NCI-H2029 treated with DMSO at 0.1 percent for 48 hours (cell line): ENCODE measurements at regions not wholly inside any gene's neighbourhood (a gene's known extent, or its start where the extent isn't known, plus 50 kb on each side); places are given as distances from the start of the nearest gene placed in this dataset.

Experiments
- DNase-seq: peaks from one replicate; lab custom pipeline; 2025; lab: John Stamatoyannopoulos, UW

DNA sequence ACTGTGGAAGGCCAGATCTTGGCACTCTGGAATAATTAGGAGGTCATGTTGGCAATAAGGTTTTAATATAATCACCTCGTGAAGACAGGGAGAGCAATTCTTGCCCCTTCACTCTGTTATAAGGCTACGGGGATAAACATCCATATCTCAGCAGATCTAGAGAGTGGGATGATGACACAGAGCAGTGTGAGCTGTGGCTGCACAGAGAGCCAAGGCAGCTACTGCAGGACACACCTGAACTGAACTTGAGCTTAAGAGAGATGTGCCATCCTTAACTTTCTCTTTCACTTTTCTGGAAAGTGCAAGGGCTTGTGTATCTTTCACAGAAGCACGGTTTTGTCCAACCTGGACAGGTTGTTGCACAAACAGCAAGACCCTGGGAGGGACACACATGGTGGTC, 174.7 kb downstream of the GATA3 start:
- DNase-seq, result no peak

DNA sequence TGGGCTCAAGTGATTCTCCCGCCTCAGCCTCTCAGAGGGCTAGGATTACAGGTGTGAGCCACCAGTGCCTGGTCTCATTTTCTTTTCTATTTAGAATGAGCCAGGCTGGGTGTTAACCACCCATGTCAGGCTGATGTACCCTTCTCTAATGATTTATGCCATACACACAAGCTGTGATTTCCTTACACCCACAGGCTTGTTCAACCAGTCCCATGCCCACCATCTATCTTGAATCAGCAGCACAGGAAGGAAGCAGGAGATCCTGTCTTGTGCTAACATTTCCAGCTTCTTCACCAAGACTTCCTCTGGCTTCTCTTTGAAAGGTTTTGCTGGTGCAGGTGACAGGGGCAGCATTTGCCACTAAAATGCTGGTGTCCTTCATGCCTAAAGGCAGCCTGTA, 176.4 kb downstream of the GATA3 start:
- DNase-seq, result no peak

DNA sequence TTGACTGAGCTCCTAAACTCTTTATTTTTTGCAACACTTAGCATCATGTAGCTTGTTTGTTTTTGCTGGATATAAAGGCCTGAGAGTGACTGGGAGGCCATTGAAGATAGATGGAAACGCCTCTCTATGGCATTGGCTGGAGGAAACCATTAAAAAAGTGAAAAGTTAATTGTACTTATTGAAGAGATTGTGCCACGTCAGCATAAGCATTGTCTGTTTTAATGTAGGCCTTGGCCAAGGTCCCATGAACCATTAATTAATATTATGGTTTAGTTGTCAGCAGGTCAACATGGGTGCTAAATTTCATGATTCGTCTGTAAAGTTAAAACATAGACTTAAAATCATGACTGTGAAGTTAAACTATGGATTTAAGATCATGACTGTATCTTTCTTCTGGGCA, 178.6 kb downstream of the GATA3 start:
- no peak for DNase-seq

DNA sequence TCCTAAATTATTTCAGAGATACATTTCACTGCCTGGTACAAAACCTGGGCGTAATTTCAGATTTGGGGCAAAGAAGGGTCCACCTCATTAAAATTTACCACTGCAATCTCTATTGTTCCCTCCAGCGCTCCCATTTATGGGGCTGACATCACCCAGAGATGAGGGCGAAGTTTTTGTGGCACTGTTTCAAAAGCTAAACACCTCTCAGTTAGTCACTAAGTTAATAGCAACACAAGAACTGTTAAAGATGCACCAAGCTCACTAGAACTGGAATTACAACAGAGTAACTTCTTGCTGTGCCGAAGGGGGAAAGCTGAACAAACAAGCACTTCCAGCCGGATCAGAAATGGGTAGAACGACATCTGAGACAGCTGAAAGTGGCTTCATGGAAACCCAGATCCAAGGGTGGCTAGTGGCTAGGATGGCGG, 179.4 kb downstream of the GATA3 start:
- DNase-seq, result no peak

DNA sequence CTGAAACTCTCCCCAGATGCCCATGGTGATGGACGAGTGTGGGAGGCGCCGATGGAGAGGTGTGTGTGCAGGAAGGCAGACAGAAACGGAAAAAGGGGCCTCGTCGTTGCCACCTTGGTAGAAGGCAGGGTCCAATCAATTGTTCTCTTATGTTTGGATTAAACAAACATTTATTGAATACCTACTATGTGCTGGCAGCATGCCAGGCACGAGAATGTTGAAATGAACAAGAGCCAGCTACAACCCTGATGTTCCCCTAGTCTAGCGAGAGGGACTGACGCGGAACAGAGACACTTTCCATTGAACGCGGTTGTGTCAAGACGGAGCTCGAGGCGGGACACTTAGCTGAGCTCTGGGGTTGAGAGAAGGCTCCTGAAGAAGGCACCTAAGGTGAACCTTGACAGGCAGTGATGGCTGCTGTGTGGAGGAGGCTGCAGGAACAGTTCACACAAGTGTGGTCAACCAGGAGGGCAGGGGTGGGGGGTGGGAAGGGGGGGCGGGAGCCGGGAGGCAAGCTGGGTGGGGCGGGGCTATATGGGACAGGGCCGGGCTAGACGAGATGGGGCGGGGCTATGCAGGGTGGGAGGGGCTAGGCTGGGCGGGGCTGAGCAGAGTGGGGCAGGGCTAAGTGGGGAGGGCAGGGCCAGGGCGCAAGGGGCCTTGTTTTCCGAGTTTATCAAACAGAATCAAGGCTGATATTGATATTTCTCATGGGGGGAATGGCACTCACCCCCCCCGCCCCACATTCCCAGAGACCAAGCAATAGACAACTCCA, 181.0 kb downstream of the GATA3 start:
- DNase-seq, result no peak

DNA sequence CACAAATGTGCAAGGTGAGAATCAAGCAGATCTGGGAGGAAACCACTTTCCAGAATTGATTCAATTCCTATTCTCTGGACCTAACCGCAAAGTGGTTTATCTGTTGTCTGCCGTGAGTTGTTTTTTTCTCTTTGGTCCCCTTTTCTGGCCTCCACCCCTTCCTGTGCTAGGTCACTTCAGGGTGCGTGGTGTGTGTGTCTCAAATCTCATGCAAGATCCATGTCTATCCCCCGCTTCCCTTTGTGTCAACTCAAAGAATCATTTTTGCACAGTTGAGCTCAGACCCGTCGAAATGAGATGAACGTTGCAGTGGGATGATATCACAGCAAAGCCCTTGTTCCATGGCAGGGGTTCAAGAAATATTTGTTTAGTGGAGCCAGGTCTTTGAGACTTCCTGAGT, 184.5 kb downstream of the GATA3 start:
- no peak for DNase-seq

DNA sequence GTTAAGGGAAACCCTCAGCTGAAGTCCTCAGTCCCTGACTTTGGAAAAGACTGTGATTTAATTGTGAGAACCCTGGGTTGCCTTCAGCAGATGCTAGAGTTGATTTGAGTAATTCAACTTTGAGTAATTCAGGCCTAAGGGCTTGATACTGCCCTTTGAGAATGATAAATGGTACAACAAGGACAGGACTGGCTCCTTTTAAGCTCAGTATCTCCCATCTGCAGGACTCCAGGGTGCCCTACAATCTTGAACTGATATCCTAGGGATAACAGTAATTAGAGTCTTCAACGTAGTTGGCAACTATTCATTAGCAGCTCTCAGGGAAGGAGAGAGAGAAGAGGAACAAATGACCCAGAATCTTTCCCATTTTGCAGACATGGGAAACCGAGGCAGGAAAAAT, 186.4 kb downstream of the GATA3 start:
- DNase-seq, result no peak

DNA sequence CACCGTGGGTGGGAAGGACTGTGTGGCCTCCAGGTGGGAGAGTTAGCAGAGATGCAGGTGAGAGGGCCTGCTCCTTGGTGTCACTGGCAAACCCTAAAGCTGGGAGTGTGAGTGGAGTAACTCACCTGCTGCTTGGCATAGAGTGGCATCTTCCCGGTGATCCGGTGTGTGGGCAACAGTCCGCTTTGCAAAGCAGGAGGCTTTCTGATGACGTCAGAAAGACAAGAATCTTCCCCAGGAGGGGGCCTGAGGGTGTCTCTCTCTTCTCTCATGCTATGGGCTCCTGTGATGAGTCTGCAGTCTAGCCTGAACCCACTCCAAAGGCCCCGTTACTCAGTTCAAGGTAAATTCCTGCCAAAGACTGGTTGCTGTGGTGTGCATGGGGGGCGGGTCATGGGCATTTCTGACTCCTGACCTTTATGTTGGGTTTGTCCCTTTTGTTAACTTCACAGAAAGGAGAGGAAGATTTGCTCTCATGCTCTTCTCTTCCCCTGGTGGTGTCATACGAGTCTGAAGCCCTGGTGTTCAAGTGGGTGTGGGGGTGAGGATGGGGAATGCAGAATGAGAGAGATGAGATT, 187.9 kb downstream of the GATA3 start:
- no peak for DNase-seq

DNA sequence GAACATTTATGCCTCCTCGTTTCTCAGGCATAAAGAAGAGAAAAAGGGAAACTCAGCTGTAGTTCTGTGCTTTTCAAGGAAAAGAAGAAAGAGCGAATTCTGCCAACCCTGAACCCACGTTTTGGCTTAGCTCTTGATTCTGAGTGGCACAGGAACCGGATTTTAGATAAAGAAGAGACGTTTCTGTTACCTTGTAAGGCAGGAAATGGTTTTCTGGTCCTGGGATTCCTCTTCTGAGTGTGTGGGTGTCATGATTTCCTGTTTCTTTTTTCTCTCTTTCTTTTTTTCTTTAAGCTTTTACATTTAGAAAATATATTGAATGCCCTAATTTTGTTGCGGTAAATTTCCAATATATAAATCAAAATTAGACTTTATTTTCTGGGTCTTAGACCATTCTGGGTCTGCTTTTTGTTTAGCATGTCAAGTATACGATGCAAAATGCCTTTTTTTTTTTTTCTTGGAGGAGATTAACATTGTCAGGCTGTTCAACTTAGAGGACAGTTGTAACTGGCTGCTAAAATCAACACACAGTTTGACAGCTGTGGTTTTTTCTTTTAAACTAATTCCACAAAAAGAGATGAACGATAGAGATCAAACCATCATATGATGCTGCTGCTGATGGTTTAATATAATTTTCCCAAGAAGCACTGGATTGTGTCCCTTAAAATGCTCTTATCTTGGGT, 190.8 kb downstream of the GATA3 start:
- no peak for DNase-seq

DNA sequence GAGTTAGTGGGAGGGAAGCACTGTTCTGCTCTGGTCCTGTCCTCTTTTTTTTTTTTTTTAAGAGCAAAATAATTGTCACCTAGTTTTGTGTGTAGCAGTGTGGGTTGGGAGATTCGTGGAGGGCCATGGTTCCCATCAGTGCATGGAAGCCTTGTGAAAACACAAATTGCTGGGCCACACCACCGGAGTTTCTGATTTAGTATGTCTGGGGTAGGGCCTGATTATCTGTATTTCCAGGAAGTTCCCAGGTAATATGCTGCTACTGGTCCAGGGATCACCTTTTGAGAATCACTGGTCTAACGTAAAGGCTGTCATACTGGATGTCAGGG, 191.3 kb downstream of the GATA3 start:
- DNase-seq, result no peak

DNA sequence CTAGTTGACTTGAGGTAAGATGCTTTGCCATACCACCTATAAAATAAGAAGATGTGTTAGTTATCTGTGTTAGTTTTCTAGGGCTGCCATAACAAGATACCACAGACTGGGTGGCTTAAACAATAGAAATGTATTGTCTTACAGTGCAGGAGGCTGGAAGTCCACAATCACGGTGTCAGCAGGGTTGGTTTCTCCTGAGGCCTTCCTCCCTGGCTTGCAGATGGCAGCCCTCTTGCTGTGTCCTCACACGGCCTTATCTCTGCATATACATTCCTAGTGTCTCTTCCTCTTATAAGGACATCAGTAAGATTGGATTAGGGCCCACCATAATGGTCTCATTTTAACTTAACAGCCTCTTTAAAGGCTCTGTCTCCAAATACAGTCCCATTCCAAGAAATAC, 192.1 kb downstream of the GATA3 start:
- no peak for DNase-seq

DNA sequence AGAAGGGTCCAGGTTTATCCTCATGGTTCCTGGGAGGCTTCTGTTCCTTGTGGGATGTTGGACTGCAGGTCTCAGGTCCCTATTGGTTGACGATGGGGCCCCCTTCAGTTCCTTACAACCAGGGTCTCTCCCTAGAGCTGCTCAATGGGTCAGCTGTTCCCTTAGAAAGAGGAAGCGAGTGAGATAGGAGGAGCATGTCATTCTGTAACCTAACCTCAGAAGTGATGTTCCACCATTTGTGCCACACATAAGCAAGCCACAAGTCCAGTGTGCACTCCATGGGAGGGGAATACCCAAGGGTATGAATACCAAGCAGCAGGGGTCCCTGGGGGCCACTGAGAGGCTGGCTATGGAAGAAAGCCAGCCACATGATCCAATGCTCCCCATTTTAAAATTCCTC, 192.7 kb downstream of the GATA3 start:
- DNase-seq, result no peak

DNA sequence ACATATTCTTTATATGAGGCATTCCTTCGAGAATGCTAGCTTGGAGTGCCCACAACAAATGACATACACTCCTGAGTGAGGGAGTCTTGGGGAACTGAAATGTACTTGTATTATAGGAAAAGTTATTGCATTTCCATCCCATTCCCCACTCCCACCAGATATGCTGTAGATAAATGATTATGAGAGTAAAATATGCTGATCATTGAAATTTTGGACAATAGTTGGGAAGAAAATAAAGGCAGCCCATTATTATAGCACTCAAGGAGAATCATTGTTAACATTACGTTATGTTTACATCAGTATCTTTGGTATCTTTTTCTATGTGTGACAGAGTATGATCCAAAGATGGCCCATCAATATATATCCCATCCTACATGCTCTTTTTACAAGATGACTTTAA, 194.4 kb downstream of the GATA3 start:
- no peak for DNase-seq

DNA sequence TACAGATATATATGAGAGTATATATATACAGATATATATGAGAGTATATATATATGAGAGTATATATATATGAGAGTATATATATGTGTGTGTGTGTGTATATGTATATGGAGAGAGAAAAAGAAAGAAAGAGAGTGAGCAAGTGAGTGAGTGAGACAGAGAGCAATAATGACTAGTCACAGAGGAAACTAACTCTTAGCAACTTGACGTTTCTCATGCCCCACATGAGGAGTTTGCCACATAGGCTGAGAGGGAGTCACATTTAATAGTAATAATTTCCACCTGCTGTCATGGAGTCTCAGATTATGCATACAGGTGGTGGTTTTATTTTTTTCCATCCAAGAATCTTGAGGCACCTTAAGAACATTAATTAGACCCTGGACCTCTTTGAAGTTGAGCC, 199.9 kb downstream of the GATA3 start:
- no peak for DNase-seq

DNA sequence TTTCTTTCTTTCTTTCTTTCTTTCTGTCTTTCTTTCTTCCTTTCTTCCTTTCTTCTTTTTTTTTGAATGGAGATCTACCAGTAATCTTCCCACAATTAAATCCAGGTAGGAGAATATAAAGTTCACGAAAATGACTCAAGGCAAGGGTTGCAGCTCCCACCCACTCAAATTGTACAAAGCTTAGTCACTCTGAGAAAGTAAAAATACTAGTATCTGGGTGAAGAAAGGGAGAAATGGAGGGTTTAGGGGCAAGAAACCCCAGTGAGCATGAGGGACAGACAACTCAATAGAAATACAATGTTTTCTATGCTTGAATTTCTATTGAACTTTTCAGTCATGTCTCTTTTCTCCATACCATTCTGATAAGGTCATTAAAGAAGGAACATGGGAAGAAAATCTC, 200.8 kb downstream of the GATA3 start:
- DNase-seq, result no peak

DNA sequence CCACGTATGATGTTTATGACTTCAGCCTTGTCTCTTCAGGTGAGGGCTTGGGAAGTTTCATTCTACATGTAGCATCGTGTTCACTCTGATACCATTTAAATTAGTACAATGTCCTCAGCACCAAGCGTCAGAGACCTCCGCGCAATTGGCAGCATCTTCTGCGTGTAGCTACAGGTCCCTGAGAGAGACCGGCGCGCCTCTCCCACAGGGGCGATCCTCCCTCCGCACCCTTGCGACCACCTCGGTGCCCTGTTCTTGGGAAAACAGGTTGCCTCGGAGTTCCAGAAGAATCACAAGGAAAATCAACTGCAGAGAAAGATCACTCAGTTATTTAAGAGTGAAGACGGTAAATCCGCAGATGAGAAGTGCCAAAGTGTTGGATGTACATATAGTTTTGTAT, 206.2 kb downstream of the GATA3 start:
- no peak for DNase-seq

DNA sequence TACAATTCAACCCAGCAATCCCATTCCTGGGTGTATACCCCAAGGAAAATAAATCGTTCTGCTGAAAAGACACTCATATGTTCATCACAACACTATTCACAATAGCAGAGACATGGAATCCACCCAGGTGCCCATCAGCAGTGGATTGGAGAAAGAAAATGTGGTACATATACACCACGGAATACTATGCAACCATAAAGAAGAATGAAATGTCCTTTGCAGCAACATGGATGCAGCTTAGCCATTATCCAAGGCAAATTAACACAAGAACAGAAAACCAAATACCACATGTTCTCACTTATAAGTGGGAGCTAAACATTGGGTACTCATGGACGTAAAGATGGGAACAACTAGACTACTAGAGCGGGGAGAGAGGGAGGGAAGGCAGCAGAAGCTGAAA, 207.8 kb downstream of the GATA3 start:
- DNase-seq, result no peak

DNA sequence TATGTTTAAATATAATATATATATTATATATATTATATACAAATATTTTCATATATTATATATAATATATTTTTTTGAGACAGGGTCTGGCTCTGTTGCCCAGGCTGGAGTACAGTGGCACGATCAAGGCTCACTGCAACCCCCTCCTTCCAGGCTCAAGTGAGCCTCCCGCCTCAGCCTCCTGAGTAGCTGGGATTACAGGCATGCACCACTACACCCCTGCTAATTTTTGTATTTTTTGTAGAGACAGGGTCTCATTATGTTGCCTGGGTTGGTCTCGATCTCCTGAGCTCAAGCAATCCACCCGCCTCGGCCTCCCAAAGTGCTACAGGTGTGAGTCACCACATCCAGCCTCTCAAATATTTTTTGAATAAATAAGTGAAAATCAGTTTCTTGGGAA, 215.5 kb downstream of the GATA3 start:
- no peak for DNase-seq

DNA sequence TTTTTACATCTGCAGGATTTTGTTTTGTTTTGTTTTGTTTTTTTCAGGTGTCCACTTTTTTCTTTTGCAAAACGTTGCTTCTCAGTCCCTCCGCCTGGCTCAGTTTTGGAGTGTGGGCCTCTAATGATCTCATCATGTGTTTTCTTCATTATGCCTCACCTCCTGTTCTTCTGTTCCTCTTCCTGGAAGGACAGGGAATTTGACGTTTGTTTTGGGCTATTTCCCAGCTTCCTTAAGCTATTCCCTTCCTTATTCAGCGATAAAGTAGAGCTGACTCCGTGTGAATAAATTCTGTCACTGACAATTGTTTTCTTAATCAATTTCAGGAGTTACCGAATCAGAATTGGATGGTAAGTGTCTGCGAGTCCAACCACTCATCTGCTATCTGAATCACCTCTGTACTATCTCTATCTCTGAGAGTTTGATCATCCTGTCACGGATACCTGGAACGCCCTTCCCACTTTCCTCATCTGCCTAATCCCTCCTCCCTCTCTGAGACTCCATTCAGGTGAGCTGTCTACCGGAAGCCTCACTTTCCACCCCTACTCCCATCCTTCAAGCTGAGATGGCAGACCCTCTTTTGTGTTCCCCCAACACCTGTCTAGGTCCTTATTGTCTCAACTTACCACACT, 218.4 kb downstream of the GATA3 start:
- no peak for DNase-seq

DNA sequence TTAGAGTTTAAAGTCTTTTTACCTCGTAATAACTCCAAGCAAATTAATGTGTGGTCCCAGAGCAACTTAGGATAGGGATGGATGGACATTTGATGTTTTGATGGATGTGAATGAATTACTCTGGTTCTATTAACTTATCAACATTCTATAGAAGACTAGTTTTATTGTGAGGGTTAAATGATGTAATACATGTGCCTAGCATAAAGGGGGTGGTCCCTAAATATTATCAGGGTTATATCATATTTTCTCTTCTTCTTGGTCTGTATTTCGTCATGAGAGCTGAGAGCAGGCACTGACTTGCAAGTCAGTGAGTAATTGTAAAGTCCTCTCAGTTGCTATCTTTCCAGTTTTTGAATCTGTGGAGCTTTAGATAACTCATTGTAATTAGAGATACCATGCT, 219.3 kb downstream of the GATA3 start:
- DNase-seq, result no peak

DNA sequence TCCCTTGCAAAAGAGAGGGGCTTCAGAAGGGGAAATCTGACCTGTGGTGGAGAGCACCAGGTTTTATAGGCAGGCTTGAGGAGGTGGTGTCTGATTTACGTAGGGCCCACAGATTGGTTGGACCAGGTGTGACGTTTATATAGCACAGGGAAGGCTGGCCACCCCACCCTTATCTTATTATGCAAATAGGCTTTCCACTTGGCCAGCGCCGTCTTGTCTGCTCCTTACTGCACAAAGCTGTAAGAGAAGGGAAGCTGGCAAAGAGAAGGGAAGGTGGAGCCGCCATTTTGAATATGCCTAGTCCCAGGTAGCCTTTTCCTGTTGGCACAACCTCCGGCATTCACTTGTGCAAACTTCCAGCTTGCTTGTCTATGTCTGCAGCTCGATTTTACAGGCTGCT, 221.4 kb downstream of the GATA3 start:
- no peak for DNase-seq

DNA sequence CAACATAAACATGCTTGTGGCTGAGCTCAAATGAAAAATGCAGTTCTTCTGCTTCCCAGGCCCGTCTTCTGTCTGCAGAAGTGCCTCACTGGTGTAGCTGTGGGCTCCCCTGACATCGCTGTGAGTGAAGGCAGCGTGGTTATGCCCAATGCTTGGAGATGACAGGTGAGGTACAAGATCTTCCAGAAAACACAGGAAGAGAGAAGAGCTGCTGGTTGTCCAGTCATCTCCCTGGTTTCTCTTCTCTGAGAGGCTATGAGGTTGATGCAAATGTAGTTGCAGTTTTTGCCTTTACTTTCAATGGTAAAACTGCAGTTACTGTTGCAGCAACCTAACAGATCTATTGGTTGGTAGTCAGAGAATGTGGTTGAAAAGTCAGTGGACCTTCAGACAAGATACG, 223.6 kb downstream of the GATA3 start:
- no peak for DNase-seq

DNA sequence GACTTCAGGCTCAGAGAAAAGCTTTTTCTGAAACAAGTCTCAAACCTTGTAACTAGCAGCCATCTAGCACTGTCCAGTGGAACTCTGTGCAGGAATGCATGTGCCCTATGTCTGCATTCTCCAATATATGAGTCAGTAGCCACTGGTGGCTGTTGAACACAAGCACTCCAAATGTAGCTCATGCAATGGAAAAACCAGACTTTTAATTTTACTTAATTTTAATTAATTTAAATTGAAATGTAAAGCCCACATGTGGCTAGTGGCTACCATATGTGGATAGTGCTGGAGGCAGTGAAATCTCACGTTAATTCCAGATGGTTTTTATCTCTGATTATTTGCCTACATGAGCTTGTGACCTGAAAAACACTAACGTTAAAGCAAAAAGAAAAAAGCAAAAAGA, 225.1 kb downstream of the GATA3 start:
- DNase-seq, result no peak
